MCF 10A (cell line): ENCODE measurements at regions not wholly inside any gene's neighbourhood (a gene's known extent, or its start where the extent isn't known, plus 50 kb on each side); places are given as distances from the start of the nearest gene placed in this dataset.

Experiments
- BruUV-seq: library from RNA; stranded (reverse); fragments of 400-500 nt; replicated peaks from 2 replicates; lab custom pipeline; 2021; lab: Mats Ljungman, UMichigan
- CTCF ChIA-PET: fragments of 300-600 bp; sonication (Branson Sonifier 250); formaldehyde crosslinking; extraction: SDS; loops from one replicate; lab custom pipeline; 2021; ENCODE audit warnings: antibody characterized with exemption, inconsistent platforms; lab: Yijun Ruan, JAX
- POLR2A ChIA-PET: fragments of 300-600, 350-650 bp; sonication (Branson Sonifier 250); formaldehyde crosslinking; extraction: SDS; loops from one replicate; lab custom pipeline; 2020; ENCODE audit warnings: antibody characterized with exemption, inconsistent platforms; lab: Yijun Ruan, JAX
- DNase-seq: peaks from one replicate; pipeline ENCODE4 v3.0.0-alpha.2; 2018; ENCODE audit not compliant: unreplicated experiment
- H3K27ac Mint-ChIP-seq: one replicate; pipeline ENCODE4 v1.8.0; 2022; ENCODE audit warnings: mild to moderate bottlenecking, low read depth, mixed read lengths; ENCODE audit not compliant: unreplicated experiment
- H3K27me3 Mint-ChIP-seq: one replicate; pipeline ENCODE4 v1.8.0; 2022; ENCODE audit warnings: mixed read lengths; ENCODE audit not compliant: insufficient read depth, unreplicated experiment
- H3K36me3 Mint-ChIP-seq: one replicate; pipeline ENCODE4 v1.8.0; 2022; ENCODE audit warnings: mild to moderate bottlenecking, moderate library complexity, mixed read lengths; ENCODE audit not compliant: insufficient read depth, unreplicated experiment
- H3K4me1 Mint-ChIP-seq: one replicate; pipeline ENCODE4 v1.8.0; 2022; ENCODE audit warnings: mixed read lengths; ENCODE audit not compliant: insufficient read depth, unreplicated experiment
- H3K4me3 Mint-ChIP-seq: one replicate; pipeline ENCODE4 v1.8.0; 2022; ENCODE audit warnings: mild to moderate bottlenecking, moderate library complexity, mixed read lengths; ENCODE audit not compliant: unreplicated experiment
- H3K9me3 Mint-ChIP-seq: one replicate; pipeline ENCODE4 v1.8.0; 2022; ENCODE audit warnings: mixed read lengths; ENCODE audit not compliant: unreplicated experiment
- intact Hi-C: fragments of 100-400 bp; cut with micrococcal nuclease; formaldehyde crosslinking; loops from 2 replicates; pipeline ENCODE4 v1.14.1; 2022
- TF ChIP-seq, protein P1 (sequence below): fragments of 200-600 bp; IDR thresholded peaks from one replicate; pipeline ENCODE4 v1.8.0; 2022; ENCODE audit warnings: antibody characterized with exemption, mild to moderate bottlenecking; ENCODE audit not compliant: unreplicated experiment

DNA sequence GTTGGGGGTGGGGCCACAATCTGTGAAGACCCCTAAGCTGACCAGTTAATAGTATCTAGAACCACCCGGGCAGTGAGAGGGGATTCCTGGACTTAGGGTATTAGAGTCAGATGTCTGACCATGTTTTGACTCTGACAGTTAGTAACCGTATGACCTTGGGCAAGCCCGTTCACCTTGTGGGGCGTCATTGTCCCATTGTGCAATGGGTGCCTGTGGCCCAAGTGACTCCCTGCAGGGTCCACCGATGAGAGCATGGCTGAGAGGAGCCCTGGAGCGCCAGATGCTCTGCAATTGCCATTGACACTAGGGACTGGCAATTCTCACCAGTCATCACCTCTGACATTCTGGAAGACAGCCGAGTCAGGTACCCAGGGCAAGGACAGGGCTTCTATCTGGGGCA is 225.9 kb upstream of the CSF3R start:
- Mint-ChIP-seq H3K27ac (no peak overlapping the region), H3K27me3 (peaks cover 50% of the 10 kb centered on the region), H3K9me3 (no peaks in the 10 kb centered on the region), H3K4me3 (no peak overlapping the region), H3K36me3 (no peaks in the 10 kb centered on the region), H3K4me1 (no peaks in the 10 kb centered on the region)
- TF ChIP-seq, protein P1, sequence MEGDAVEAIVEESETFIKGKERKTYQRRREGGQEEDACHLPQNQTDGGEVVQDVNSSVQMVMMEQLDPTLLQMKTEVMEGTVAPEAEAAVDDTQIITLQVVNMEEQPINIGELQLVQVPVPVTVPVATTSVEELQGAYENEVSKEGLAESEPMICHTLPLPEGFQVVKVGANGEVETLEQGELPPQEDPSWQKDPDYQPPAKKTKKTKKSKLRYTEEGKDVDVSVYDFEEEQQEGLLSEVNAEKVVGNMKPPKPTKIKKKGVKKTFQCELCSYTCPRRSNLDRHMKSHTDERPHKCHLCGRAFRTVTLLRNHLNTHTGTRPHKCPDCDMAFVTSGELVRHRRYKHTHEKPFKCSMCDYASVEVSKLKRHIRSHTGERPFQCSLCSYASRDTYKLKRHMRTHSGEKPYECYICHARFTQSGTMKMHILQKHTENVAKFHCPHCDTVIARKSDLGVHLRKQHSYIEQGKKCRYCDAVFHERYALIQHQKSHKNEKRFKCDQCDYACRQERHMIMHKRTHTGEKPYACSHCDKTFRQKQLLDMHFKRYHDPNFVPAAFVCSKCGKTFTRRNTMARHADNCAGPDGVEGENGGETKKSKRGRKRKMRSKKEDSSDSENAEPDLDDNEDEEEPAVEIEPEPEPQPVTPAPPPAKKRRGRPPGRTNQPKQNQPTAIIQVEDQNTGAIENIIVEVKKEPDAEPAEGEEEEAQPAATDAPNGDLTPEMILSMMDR = no peak
- CTCF ChIA-PET = no interaction called here
- POLR2A ChIA-PET = no interaction called here
- intact Hi-C loops = loop anchor here (10.0 kb wide), 1 partner anchor 976 kb away; no protein-coding TSS in a partner anchor
- no peak for DNase-seq
- BruUV-seq = no TSS peak

DNA sequence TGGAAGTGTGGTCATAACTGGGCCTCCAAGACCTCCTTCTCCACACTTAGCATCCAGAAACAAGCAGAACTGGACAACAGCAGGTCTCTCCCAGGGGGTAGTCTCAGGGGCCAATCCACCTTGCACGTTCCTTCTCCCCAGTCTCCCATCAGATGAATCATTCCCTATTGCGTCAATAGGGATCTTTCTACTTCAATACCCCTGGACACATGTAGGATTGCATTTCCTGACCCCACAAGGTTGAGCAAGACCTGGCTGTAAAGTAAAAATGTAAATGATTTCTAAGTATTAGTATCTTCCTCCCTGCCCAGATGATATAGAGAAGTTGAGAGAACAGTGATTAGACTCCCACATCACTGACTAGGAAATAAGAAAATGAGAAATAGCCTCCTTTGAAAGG is 224.5 kb upstream of the CSF3R start:
- intact Hi-C loops = loop anchor here (10.0 kb wide), 1 partner anchor 978 kb away; no protein-coding TSS in a partner anchor
- CTCF ChIA-PET = interaction anchor here (0.6 kb wide), 1 partner anchor 74 kb away, joined by 3 read pairs; no protein-coding TSS in a partner anchor
- H3K27me3 Mint-ChIP-seq = peaks cover 45% of the 10 kb centered on the region
- POLR2A ChIA-PET = no interaction called here
- DNase-seq = peak; percentile 67
- no TSS peak for BruUV-seq
- no peaks in the 10 kb centered on the region for H3K36me3 Mint-ChIP-seq
- no peaks in the 10 kb centered on the region for H3K9me3 Mint-ChIP-seq
- H3K4me3 Mint-ChIP-seq = no peak overlapping the region
- no peak overlapping the region for H3K27ac Mint-ChIP-seq
- H3K4me1 Mint-ChIP-seq = no peaks in the 10 kb centered on the region
- TF ChIP-seq, protein P1 = no peak

DNA sequence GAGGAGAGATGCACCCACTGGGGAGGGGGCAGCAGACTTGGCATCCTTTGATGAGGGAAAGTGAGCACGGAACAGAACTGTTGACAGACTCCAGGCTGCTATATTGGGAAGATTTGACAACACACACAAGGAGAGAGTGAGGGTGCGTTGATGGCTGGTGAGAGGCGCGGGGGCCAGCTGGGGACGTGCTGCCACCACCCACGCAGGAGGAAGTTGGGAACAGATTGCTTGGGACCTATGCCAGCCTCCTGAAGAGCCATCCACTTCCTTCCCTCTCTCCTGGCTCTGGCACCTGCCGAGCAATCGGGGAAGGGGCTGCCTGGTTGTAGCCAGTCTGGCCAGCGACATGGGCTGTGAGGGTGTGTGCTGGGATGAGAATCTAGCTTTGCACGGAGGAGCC is 223.7 kb upstream of the CSF3R start:
- no peak for DNase-seq
- POLR2A ChIA-PET = interaction anchor here (0.7 kb wide), 1 partner anchor 385 kb away, joined by 3 read pairs; no protein-coding TSS in a partner anchor
- intact Hi-C loops = loop anchor here (10.0 kb wide), 1 partner anchor 978 kb away; no protein-coding TSS in a partner anchor
- BruUV-seq = no TSS peak
- Mint-ChIP-seq H3K27me3 (peaks cover 37% of the 10 kb centered on the region), H3K4me3 (no peak overlapping the region), H3K36me3 (no peaks in the 10 kb centered on the region), H3K27ac (no peak overlapping the region), H3K9me3 (no peaks in the 10 kb centered on the region), H3K4me1 (no peaks in the 10 kb centered on the region)
- TF ChIP-seq, protein P1 = no peak
- CTCF ChIA-PET = interaction anchor here (0.6 to 1.1 kb wide), 2 partner anchors 74 to 743 kb away, joined by 3 read pairs; no protein-coding TSS in a partner anchor

DNA sequence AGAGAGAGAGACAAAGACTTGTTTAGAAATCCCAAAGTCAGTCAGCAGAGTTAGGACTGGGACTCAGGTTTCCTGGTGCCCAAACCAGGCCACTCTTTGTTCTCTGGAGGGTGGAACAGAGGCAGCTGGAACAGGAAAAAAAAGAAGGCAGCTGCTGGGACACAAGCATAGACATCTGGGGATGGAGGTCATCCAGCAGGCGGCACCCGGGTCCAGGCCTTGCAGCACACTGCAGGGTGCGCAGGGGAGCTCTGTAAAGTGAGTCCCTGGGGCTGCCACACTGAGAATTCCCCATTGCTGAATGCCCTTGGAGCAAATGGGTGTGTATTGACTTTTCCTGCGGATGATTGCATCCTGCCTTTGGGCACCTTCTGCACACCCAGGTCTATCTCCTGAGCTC is 222.9 kb upstream of the CSF3R start:
- no peaks in the 10 kb centered on the region for H3K4me1 Mint-ChIP-seq
- no peak overlapping the region for H3K4me3 Mint-ChIP-seq
- H3K27ac Mint-ChIP-seq = no peak overlapping the region
- POLR2A ChIA-PET = no interaction called here
- intact Hi-C loops = loop anchor here (10.0 kb wide), 1 partner anchor 979 kb away; no protein-coding TSS in a partner anchor
- H3K9me3 Mint-ChIP-seq = no peaks in the 10 kb centered on the region
- peaks cover 40% of the 10 kb centered on the region for H3K27me3 Mint-ChIP-seq
- no peak for DNase-seq
- CTCF ChIA-PET = interaction anchor here (0.8 to 1.4 kb wide), 4 partner anchors 727 to 1853 kb away, joined by 3 to 6 read pairs (median 4); no protein-coding TSS in a partner anchor
- no TSS peak for BruUV-seq
- TF ChIP-seq, protein P1 = no peak
- no peaks in the 10 kb centered on the region for H3K36me3 Mint-ChIP-seq
